ENCODE measurements at regions not wholly inside any gene's neighbourhood (a gene's known extent, or its start where the extent isn't known, plus 50 kb on each side); places are given as distances from the start of the nearest gene placed in this dataset.
A peak's percentile ranks its signal among the peaks of the same experiment; 100 is the strongest.

DNA sequence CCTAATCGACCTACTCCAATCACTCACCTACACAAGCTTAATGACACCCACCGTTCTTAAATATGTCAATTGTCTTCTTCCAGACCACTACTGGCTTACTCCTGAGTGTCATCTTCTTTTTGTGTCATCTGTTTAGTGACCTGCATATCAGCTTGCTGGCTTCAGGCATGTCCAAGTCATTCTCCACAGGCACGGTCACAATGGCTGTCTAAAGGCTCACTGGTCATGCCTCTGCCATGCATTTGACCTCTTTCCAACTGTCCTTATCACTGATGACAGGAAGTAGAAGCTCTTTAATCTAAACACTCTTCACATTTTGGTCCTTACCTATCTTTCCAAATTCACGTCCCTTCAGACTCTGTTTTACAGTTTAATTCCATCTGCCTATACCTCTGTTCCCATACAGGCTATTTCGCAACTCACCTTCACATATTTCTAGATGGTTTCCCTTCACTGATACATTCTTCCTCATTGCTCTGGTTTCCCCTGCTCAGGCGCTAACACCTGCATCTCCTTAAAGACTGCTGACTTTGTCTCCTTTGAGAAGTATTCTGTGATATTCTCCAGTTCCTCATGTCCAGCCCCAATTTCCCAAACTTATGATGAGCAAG, 217.5 kb downstream of the TRIB2 start:
- H4K20me1 ChIP-seq (ENCODE audit: insufficient read depth, low read length) = no peaks in the 10 kb centered on the region
- no peak for DNase-seq (ENCODE audit: insufficient read length, low spot score, missing footprints)
- H3K36me3 ChIP-seq (ENCODE audit: insufficient read depth, low read length) = no peaks in the 10 kb centered on the region
- no peaks in the 10 kb centered on the region for H3K79me2 ChIP-seq (ENCODE audit: insufficient read depth, low read length)
- H3K4me1 ChIP-seq (ENCODE audit: insufficient read depth, low read length) = peaks cover 19% of the 10 kb centered on the region
- H3K27me3 ChIP-seq (ENCODE audit: insufficient read depth, low read length) = no peaks in the 10 kb centered on the region
- H3K4me2 ChIP-seq (ENCODE audit: insufficient read depth, low read length) = no peak overlapping the region
- TF ChIP-seq, protein P1, sequence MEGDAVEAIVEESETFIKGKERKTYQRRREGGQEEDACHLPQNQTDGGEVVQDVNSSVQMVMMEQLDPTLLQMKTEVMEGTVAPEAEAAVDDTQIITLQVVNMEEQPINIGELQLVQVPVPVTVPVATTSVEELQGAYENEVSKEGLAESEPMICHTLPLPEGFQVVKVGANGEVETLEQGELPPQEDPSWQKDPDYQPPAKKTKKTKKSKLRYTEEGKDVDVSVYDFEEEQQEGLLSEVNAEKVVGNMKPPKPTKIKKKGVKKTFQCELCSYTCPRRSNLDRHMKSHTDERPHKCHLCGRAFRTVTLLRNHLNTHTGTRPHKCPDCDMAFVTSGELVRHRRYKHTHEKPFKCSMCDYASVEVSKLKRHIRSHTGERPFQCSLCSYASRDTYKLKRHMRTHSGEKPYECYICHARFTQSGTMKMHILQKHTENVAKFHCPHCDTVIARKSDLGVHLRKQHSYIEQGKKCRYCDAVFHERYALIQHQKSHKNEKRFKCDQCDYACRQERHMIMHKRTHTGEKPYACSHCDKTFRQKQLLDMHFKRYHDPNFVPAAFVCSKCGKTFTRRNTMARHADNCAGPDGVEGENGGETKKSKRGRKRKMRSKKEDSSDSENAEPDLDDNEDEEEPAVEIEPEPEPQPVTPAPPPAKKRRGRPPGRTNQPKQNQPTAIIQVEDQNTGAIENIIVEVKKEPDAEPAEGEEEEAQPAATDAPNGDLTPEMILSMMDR (IDR thresholded peaks at IDR 0.05; ENCODE audit: extremely low read depth, low read depth, low read length) = no peak
- no peak overlapping the region for H3K4me3 ChIP-seq (ENCODE audit: insufficient read depth, low read length)
- H3K27ac ChIP-seq (ENCODE audit: low read depth, low read length) = no peak overlapping the region
- H2AFZ ChIP-seq (ENCODE audit: low read length) = no peak overlapping the region
- H3K9me3 ChIP-seq (ENCODE audit: low read depth, low read length) = no peaks in the 10 kb centered on the region

DNA sequence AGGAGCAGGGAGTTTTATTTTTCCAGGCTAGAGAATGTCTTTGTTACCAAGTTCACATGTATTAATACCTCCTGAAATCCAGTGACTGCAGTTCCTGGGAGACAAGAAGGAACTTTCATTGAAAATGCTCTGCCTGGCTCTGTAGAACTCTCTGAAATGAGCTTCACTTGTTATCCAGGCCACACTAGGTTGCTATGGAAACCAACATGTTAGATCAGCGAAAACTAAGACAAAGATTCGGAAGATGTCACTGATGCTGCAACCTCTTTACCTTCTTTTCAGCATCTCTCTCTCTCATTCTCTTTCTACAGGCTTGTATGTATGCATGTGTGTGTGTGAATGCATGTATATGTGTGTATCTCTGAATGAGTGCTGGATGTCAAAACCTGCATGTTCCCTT, 218.5 kb downstream of the TRIB2 start:
- DNase-seq (ENCODE audit: insufficient read length, low spot score, missing footprints) = no peak
- no peaks in the 10 kb centered on the region for H3K36me3 ChIP-seq (ENCODE audit: insufficient read depth, low read length)
- TF ChIP-seq, protein P1 (IDR thresholded peaks at IDR 0.05; ENCODE audit: extremely low read depth, low read depth, low read length) = no peak
- no peak overlapping the region for H3K4me3 ChIP-seq (ENCODE audit: insufficient read depth, low read length)
- H3K79me2 ChIP-seq (ENCODE audit: insufficient read depth, low read length) = no peaks in the 10 kb centered on the region
- H3K27ac ChIP-seq (ENCODE audit: low read depth, low read length) = no peak overlapping the region
- H3K4me2 ChIP-seq (ENCODE audit: insufficient read depth, low read length) = no peak overlapping the region
- H3K27me3 ChIP-seq (ENCODE audit: insufficient read depth, low read length) = no peaks in the 10 kb centered on the region
- H3K4me1 ChIP-seq (ENCODE audit: insufficient read depth, low read length) = peaks cover 11% of the 10 kb centered on the region
- no peaks in the 10 kb centered on the region for H3K9me3 ChIP-seq (ENCODE audit: low read depth, low read length)
- H2AFZ ChIP-seq (ENCODE audit: low read length) = no peak overlapping the region
- H4K20me1 ChIP-seq (ENCODE audit: insufficient read depth, low read length) = no peaks in the 10 kb centered on the region

DNA sequence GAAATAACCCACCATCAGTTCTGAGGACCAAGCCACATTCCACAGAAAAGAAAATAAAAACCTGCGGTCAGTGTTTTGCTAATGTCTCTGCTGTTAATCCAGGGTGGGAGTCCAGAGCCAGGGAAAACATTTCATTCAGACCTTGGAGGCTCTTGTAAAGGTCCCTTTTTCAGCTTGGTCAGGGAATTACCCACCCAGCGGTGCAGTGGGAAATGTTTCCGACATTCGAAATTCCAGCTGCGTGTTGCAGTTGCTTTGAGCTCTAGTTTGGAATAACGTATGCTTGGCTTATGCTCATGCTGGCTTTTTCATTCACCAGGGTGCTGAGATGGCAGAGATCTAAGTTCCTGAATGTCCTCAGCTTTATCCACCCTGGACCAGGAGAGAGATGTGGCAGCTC, 219.1 kb downstream of the TRIB2 start:
- Histone ChIP-seq H3K27ac (ENCODE audit: low read depth, low read length) (no peak overlapping the region), H2AFZ (ENCODE audit: low read length) (peak overlapping the region; percentile 81), H3K9me3 (ENCODE audit: low read depth, low read length) (no peaks in the 10 kb centered on the region), H4K20me1 (ENCODE audit: insufficient read depth, low read length) (no peaks in the 10 kb centered on the region), H3K4me2 (ENCODE audit: insufficient read depth, low read length) (peak overlapping the region; percentile 54), H3K27me3 (ENCODE audit: insufficient read depth, low read length) (no peaks in the 10 kb centered on the region), H3K79me2 (ENCODE audit: insufficient read depth, low read length) (no peaks in the 10 kb centered on the region), H3K36me3 (ENCODE audit: insufficient read depth, low read length) (no peaks in the 10 kb centered on the region), H3K4me1 (ENCODE audit: insufficient read depth, low read length) (peaks cover 10% of the 10 kb centered on the region), H3K4me3 (ENCODE audit: insufficient read depth, low read length) (peak overlapping the region; percentile 6)
- TF ChIP-seq, protein P1 (IDR thresholded peaks at IDR 0.05; ENCODE audit: extremely low read depth, low read depth, low read length) = no peak
- DNase-seq (ENCODE audit: insufficient read length, low spot score, missing footprints) = no peak

DNA sequence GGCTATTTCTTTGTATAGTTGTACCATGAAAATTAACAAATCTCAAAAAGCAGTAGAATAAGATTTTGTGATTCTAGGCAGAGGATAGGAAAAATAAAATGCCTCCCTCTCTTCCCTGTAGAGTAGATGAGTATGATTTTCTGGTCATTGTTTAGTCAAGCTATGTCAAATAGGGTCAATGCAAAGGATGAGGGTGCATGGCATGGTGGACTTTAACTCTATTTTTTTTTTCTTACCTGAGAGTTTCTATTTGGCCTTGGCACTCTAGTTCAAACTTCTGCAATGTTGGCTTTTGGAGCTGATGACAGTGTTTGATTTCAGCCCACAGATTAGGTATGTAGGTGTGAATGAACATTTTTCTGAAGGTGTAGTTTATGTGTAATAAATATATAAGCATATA, 224.5 kb downstream of the TRIB2 start:
- Histone ChIP-seq H3K79me2 (ENCODE audit: insufficient read depth, low read length) (no peaks in the 10 kb centered on the region), H3K4me2 (ENCODE audit: insufficient read depth, low read length) (no peak overlapping the region), H3K4me3 (ENCODE audit: insufficient read depth, low read length) (no peak overlapping the region), H3K4me1 (ENCODE audit: insufficient read depth, low read length) (peaks cover under 1% of the 10 kb centered on the region), H3K27ac (ENCODE audit: low read depth, low read length) (no peak overlapping the region), H4K20me1 (ENCODE audit: insufficient read depth, low read length) (no peaks in the 10 kb centered on the region), H3K9me3 (ENCODE audit: low read depth, low read length) (no peaks in the 10 kb centered on the region), H2AFZ (ENCODE audit: low read length) (no peak overlapping the region), H3K36me3 (ENCODE audit: insufficient read depth, low read length) (no peaks in the 10 kb centered on the region), H3K27me3 (ENCODE audit: insufficient read depth, low read length) (no peaks in the 10 kb centered on the region)
- DNase-seq (ENCODE audit: insufficient read length, low spot score, missing footprints) = no peak
- TF ChIP-seq, protein P1 (IDR thresholded peaks at IDR 0.05; ENCODE audit: extremely low read depth, low read depth, low read length) = no peak
